ENCODE measurements at regions not wholly inside any gene's neighbourhood (a gene's known extent, or its start where the extent isn't known, plus 50 kb on each side); places are given as distances from the start of the nearest gene placed in this dataset.

DNA sequence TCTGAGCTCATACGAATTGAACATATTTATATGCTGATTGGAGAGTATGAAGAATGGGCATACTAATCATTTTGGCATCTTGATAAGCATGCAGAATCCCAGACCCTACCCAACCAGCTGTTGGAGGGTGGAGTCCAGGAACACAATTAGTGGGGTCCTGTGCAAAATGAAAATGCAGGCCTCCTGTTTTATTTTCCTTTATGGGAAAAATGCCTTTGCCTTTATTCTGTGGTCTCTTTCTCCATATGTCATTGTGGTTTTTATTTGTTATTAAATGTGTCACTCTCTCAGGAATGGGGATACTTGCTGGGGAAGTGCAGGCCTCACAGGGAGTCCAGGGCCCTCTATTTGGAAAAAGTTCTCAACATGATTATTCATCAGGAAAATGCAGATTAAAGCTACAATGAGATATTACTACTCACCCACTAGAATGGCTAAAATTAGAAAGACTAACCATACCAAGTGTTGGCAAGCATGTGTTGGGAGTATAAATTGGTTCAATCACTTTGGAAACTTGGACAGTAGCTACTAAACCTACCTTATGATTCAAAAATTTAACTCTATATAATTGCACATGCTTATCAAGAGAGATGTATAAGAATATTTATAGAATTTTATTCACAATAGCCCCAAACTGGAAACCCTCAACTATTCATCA, 185.1 kb upstream of the FOXN2 start:
- TF ChIP-seq, protein P1, sequence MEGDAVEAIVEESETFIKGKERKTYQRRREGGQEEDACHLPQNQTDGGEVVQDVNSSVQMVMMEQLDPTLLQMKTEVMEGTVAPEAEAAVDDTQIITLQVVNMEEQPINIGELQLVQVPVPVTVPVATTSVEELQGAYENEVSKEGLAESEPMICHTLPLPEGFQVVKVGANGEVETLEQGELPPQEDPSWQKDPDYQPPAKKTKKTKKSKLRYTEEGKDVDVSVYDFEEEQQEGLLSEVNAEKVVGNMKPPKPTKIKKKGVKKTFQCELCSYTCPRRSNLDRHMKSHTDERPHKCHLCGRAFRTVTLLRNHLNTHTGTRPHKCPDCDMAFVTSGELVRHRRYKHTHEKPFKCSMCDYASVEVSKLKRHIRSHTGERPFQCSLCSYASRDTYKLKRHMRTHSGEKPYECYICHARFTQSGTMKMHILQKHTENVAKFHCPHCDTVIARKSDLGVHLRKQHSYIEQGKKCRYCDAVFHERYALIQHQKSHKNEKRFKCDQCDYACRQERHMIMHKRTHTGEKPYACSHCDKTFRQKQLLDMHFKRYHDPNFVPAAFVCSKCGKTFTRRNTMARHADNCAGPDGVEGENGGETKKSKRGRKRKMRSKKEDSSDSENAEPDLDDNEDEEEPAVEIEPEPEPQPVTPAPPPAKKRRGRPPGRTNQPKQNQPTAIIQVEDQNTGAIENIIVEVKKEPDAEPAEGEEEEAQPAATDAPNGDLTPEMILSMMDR (IDR thresholded peaks at IDR 0.05; ENCODE audit: low read length, missing control alignments): no peak
- DNase-seq (ENCODE audit: low read depth): no peak

DNA sequence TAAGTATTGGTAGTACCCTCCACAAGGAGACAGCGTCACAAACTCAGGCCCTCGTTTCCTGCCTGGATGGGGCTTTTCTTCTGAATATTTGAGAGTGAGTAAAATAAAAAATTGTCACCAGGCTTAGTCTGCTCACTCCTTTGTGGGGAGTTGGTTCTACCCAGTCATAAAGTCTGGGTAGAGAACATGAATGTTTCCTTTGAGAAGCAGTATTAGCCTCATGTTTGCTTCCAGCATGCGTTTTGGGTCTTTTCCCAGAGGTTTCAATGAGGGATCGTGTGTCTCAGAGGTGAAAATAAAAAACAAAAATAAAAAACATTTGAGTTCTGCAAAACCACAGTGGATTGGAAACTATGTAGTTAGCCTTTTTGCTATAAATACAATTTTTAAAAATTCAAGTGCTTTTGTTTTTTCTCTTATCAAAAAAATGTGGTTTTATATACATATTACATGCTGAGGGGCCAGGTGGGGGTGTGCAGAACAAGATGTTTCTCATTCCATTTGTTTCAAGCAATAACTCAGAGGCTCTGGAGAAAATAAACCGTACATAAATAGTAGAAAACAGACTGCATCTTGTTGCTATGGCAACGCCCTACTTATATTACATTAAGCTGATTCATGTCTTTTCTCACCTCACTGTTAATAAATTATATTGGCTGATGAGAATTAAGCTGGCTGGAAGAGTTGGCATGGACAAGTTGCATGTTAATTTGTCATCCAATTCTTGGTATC, 182.8 kb upstream of the FOXN2 start:
- TF ChIP-seq, protein P1 (IDR thresholded peaks at IDR 0.05; ENCODE audit: low read length, missing control alignments): no peak
- DNase-seq (ENCODE audit: low read depth): peak; percentile 70
- no peak overlapping the region for H3K4me3 ChIP-seq (replicated peaks; ENCODE audit: low read depth, low read length)

More for the DNA sequence above, 185.1 kb upstream of the FOXN2 start:
- no peak overlapping the region for H3K4me3 ChIP-seq (replicated peaks; ENCODE audit: low read depth, low read length)

DNA sequence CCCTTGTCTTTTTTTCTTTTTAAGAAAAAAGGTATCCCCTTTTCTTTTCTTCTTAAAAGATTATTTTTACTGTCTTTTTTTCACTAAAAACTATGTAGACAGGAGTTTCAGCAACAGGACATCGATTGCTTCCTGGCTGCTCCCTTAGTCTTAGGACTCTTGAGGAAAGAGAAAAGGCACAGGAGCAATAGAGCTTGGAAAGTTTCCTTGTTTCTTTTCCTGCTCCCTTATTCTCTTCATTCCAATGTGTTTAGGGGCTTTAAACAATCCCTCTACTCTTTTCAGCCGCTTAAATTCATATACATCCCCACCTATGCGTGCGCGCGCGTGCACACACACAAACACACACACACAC, 182.2 kb upstream of the FOXN2 start:
- TF ChIP-seq, protein P1 (IDR thresholded peaks at IDR 0.05; ENCODE audit: low read length, missing control alignments): no peak
- DNase-seq (ENCODE audit: low read depth): no peak
- H3K4me3 ChIP-seq (replicated peaks; ENCODE audit: low read depth, low read length): no peak overlapping the region

DNA sequence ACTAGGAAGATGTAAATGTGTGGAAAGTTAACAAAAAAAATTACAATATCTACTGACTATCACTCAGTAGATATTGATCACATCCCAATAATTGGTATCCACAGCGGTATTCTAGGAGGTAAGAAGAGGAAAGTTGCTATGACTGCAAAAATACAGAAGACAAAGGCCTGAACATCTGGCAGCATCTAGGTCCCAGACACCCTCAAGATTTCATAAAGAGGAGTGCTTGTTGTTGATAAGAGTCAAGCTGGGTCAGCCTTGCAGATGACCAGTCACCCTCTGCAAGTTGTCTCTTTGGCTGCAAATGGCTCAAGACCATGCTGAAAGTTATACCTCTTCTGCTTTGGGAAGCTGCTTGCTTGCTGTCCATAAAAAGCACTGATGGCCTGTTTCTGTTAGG, 179.8 kb upstream of the FOXN2 start:
- TF ChIP-seq, protein P1 (IDR thresholded peaks at IDR 0.05; ENCODE audit: low read length, missing control alignments): no peak
- H3K4me3 ChIP-seq (replicated peaks; ENCODE audit: low read depth, low read length): no peak overlapping the region
- no peak for DNase-seq (ENCODE audit: low read depth)

DNA sequence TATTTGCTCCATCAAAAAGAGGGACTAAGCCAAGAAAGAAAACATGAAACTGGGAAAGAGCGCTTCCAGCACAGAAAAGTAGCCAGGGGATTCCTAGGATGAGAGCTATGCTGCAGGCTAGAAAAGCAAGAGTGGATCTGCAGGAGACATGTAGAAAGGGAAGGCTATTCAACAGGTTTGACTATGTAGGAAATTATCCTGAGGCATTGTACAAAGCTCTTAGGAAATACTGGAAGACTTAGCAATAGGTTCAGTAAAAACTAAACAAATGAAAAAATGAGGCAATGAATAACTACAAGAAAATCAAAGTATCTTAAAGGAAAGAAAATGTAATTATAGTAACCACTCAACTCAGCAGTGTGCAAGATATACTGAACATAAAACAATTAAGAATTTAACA, 178.7 kb upstream of the FOXN2 start:
- TF ChIP-seq, protein P1 (IDR thresholded peaks at IDR 0.05; ENCODE audit: low read length, missing control alignments): no peak
- H3K4me3 ChIP-seq (replicated peaks; ENCODE audit: low read depth, low read length): no peak overlapping the region
- no peak for DNase-seq (ENCODE audit: low read depth)

DNA sequence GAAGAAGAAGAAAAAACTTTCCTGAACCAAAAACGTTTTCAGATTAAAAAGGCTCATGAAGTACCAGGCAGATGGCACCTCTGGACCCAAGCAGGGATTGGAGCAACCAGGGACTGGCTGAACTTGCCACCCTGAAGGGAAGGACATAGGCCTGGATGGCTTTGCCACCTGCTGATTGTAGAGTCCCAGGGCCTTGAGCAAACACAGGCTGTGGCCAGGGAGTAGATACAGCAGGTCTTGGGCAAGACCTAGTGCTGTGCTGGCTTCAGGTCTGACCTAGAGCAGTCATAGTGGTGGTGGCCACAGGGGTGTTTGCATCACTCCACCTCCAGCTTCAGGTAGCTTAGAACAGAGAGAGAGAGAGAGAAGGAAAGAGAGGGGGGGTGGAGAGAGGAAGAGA, 176.7 kb upstream of the FOXN2 start:
- no peak overlapping the region for H3K4me3 ChIP-seq (replicated peaks; ENCODE audit: low read depth, low read length)
- TF ChIP-seq, protein P1 (IDR thresholded peaks at IDR 0.05; ENCODE audit: low read length, missing control alignments): no peak
- DNase-seq (ENCODE audit: low read depth): no peak

DNA sequence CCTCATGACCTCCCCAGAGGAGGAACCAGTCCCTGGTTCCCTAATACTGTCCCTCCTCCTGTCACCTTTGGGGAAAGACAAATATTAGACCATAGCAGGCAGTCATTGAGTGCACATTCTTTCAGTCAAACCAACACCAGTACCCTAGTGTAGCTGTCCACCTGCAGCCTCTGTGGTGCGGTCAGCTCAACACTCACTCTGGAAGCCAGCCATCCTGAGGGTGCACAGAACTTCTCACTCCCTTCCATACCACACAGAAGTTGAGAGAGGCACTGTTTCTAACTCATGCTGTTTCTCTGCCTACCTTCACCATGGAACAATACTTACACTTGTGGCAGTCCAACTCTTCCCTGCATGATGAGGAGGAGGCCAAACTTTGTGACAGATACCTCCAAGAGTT, 175.6 kb upstream of the FOXN2 start:
- H3K4me3 ChIP-seq (replicated peaks; ENCODE audit: low read depth, low read length): no peak overlapping the region
- TF ChIP-seq, protein P1 (IDR thresholded peaks at IDR 0.05; ENCODE audit: low read length, missing control alignments): no peak
- no peak for DNase-seq (ENCODE audit: low read depth)

Data from fibroblast of pulmonary artery (primary cell).